HG03354 (cell line): ENCODE measurements at regions not wholly inside any gene's neighbourhood (a gene's known extent, or its start where the extent isn't known, plus 50 kb on each side); places are given as distances from the start of the nearest gene placed in this dataset.
"Not testable (repeated sequence)": the region's sequence is repeated elsewhere in the genome, so short reads cannot be mapped to it uniquely, and the experiment has no call there.

ENCODE experiments used
- ATAC-seq: cut with Tn5 transposase; IDR thresholded peaks from one replicate; pipeline ENCODE4 v1.9.1; 2021; ENCODE audit warnings: mild to moderate bottlenecking; ENCODE audit not compliant: unreplicated experiment, poor library complexity, severe bottlenecking

DNA sequence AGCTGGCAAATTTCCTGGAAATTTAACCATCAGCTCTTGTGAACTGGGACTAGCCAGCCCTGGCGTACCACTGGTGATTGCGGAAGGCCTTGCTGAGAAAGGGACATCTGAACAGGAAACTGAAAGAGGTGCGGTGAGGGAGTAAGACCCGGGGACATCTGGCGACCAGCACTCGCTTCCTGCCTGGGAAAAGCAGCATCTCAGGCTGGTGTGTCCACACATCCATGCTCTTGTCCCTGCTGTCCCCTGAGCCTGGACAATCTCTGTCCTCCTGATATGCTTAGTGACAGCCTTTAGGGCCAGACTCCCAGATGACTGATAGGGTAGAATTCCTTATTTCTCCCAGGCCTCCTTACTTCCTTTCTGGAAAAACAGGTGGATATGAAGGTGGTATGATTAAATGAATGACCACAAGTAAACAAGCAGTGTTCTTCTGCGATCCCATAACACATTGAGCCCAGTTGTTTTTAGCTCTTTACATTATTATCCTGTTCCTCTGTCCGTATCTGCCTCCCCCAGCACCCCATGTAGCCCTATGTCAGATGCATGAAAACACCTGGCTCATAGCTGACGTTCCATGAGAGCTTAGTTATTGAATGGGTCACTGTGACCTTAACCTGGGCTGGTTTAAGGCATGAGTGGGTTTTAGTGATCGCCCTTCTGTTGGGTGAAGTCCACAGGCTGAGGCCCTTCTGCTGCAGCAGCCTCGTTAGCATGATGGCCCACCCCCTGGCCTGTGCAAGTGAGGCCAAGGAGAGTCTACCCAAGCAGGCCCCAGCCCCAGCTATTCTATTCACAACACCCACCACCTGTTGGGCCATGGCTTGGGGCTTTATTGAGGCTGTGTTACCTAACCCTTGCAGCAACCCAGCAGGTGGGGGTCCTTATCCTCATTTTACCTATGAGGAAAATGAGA is 76.1 kb upstream of the GADD45A start:
- no peak for ATAC-seq

DNA sequence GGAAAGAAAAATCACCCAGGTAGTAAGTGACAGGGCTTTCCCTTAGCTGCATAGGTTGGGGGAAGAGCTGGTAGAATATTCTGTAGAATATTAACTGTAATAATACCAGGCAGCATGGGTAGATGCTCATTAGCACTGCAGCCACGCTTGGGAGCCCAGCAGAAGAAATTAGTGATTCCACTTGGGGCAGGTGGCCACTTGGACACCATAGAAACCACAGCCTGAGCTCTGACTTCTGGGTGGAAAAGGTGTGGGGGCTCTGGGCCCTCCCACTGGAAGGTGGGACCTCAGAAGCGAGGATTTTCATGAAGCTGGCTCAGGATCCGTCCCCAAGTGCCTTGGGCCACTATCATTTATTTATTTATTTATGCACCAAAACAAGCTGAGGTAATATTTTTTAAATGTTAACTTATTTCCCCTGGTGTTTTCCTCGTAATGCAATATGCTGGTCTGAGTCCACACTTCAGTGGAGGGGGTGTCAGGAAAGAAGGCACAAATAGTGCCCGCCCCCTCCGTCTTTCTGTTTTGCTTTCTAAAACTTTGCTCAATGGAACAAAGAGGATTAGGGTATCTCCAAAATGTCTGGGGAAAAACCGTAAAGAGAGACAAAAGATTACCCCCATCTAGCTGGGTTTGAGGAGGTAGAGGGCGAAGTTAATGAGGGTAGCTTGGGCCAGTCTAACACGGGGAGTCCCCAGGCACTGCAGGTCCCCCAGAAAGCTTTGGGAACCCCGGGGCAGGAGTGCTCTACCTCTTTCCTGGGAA is 75.2 kb upstream of the GADD45A start:
- no peak for ATAC-seq

DNA sequence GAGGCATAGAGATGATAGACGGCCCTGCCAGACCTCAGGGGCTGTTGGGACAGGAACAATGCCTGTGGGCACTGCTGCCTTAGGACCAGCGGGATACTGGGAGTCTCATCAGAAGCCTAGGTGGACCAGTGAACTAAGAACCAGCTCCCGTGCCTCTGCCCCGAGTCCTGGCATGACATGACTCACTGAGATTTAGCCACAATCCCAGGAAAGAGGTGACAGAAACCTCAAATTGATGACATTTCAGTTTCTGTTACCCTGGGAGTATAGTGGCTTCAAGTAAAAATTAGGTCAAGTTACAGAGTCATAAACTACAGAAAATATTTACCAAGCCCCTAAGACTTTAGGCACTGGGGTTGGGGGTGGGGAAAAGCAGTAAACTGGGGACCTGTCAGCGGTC is 74.6 kb upstream of the GADD45A start:
- ATAC-seq, result no peak

DNA sequence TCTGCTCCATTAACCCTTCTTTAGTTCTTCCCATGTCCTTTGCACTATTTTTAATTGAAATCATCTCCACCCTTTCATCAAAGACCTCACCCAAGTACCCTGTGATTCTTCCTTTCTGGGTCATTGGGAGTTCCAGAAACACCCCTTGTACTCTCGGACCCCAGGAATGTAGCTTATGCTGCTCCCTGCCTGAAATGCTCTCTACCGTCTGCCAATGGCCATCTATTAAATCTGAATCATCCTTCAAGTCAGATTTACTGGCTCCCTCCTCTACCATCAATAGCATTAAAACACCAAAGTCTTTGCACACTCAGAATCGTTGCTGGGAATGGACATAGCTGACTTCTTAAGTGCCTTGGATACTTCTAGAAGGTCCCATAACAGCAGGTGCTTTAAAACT is 73.2 kb upstream of the GADD45A start:
- no peak for ATAC-seq

DNA sequence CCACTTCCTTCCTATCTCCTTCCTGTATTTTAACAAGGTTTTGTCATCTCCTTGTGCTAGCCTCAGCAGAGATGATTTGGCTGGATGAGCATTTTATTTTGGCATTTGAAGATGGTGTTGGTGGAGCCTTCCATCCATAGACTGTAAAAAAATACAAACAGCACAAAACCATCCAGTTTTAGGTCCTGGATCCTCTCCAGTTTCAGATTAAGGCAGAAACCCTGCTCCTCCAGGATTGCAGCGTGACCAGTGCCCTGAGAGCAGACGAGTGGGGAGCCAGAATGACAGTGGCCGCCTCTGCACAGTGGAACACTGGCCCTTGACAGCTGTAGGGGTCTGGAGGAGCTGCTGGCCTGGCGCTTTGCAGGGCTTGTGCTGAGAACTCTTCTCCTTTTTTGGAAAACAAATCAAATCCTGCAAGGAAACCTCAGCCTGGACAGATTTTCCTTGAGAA is 72.2 kb upstream of the GADD45A start:
- no peak for ATAC-seq

DNA sequence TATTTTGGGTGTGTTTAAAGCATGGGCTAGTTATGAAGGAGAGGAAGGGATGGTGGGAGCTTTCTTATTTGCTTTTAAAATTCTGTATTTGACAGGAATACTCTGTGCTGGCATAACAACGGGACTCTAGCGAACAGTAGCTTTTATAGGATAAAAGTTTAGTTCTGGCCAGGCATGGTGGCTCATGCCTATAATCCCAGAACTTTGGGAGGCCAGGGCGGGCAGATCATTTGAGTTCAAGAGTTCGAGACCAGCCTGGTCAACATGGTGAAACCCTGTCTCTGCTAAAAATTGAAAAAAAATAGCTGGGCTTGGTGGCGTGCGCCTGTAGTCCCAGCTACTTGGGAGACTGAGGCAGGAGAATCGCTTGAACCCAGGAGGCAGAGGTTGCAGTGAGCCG is 71.5 kb upstream of the GADD45A start:
- not testable (repeated sequence) for ATAC-seq

DNA sequence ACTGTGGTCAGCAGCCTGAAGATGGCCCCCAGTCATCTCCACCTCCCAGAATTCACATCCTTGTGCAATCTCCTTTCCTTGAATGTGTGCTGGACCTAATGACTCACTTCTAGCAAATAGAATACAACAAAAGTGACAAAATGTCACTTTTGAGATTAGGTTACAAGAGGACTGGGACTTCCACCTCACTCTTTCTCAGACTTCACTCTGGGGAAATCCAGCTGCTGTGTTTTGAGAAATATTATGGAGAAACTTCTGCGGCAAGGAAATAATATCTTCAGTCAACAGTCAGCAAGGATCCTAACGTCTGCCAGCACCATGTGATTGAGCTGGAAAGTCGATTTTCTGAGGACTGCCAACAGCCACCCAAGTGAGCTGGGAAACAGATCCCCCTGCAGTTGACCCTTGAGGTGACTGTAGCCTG is 70.5 kb upstream of the GADD45A start:
- ATAC-seq, result no peak

DNA sequence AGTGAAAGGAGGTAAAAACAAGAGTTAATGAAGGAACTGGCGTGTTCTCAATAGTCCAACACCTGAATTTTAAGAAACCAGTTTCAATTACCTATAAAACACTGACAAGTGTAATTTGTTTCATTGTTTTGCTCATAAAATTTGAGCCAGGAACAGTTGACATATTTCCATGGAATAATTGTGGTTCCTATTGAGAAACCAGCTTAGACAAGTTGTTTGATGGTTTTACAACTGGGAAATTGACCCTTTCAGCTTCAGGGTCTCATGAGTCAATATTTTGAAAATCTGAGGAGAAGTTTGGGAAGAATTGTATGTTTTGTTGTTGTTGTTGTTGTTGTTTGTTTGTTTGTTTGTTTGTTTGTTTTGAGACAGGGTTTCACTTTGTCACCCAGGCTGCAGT is 69.1 kb upstream of the GADD45A start:
- ATAC-seq, result no peak

DNA sequence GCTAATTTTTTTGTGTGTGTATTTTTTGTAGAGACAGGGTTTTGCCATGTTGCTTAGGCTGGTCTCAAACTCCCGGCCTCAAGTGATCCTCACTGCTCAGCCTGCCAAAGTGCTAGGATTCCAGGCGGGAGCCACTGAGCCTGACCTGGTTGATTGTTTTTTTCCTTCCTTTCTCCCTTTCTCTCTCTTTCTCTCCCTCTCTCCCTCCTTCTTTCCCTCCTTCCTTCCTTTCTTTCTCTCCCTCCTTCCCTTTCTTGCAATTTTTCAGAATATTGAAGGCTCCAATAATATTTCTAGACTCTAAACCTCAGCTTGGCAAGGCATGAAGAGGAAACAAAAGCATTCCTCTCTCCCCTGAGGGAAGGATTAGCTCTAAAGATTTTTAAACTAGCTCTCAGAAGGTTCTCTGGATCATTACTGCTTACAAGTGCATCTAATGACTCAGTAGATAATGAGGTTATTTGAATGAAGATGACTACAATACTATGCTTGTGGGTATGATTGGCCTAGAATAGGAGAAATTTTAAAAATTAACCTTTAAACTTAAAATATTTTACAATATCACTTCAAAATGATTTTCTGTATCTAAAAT is 68.5 kb upstream of the GADD45A start:
- no peak for ATAC-seq

DNA sequence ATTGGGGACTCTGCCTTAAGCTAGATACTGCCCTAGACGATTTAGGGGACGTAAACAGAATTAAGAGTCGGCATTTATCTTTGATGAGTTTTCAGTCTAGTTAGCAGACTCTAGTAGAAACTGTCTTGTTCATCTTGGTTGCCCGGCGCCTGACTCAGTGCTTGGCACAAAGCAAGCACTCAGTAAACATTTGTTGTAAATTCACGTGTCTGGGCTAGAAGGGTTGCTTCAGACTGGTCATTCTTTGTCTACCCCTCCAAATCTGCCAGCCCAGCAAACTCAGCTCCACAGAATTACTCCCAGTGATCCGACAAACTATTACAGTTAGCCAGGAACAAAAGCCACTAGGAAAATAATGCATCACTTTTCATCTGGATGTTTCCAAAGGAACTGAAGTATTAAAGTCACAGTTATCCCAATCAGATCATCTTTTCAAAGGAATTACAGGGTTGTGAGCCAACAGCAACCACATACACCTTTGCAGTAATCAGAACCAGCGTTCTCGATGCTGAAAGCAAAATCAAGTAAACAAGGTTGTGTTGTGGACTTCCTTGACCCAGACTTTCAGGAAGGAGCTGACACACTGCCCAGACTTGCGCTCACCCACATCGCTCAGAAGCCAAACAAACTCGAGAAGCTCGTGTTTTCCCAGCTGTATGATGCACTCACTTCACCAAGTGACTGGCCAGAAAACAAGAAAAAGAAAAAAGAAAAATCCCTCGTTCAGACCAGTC is 66.5 kb upstream of the GADD45A start:
- no peak for ATAC-seq

DNA sequence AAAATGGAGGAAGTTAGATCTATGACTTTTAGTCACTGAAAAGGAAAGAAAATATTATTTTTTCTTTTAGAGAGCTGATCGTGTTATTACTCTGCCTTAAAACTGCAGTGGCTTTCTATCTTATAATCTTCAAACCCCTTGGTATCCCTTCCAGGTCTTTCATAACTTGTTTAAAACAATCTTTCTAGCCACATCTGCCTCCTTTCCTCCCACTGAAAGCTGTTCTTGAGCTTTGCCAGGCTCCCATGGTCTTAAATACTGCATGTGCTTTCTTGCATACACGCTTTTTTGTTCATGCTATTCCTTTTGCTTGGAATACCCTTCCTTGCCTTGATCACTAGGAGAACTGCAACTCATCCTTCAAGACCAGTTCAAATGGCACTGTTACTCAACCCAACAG is 65.9 kb upstream of the GADD45A start:
- no peak for ATAC-seq

DNA sequence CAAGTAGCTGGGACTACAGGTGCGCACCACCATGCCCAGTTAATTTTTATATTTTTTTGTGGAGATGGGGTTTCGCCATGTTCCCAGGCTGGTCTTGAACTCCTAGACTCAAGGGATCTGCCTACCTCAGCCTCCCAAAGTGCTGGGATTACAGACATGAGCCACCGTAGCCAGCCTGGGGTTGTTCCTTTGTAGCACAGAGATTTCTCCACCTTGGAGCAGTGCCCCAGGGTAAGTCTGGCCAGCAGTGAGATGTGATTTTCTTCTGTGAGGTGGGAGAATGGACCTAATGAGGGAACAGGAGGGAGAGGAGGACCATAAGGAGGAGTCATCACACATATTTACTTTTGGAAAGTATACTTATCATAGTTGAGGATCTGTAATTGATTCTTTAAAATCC is 61.1 kb upstream of the GADD45A start:
- ATAC-seq, result no peak

DNA sequence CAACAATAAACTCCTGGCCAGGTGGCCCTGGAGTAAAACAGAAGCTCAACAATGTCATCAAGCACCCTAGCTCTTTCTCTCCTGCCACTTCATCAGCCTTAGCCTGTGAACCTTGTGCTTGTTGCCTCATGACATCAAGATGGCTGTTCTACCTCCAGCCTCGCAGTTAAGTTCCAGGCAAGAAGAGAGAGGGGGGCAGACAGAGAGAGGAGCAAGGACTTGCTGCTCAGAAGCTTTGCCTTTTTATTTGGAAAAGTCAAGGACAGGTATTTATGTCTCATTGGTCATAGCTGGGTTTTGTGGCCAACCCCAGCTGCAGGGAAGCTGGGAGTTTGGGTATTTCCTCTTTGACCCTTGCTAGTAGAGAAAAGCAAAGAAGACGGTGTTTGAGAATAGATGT is 60.3 kb upstream of the GADD45A start:
- no peak for ATAC-seq

DNA sequence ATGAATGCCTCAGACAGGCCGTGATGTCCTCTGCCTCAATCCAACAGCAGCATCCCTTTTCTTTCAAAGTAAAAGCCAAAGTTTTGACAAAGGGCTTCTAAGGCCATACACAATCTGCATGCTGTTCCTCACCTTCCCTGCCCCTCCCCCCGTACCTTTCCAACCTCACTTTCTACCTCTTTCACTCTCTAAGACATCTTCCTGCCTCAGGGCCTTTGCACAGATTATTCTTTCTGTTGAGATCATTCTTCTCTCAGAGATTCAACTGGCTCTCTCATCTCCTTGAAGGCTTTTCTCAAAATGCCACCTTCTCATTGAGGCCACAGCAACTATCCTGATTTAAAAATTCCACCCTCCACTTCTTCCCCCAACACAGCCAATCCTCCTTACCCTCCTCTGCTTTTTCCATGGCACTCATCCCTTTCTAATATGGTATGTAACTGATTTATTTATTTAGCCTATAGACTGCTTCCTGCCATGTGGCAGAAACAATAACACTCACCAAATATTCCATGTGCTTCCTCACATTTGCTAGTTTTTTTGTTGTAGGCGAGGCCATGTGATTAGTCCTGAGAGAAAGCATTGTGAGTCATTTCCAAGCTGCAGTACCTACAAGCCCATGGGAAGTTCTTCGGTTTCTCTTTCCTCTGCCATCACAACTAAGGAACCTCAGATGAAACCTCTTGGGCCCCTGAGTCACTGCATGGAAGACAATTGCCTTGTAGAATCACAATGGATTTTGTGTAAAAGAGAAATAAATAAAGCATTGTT is 58.7 kb upstream of the GADD45A start:
- ATAC-seq, result no peak

DNA sequence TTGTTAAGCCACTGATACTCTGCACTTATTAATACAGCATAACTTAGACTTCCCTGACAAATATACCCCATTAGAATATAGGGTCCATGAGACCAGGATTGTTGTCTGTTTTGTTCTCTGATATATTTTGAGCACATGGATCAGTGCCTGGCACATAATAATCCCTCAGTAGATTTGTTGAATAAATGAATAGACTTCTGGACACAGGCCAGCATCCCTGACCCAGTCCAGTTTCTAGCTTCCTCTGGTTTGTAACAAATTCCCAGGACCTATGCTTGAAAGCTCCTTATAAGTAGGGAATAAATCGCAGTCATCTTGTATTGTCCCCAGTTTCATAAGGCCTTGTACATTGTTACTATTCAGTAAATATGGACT is 58.2 kb upstream of the GADD45A start:
- ATAC-seq, result no peak

DNA sequence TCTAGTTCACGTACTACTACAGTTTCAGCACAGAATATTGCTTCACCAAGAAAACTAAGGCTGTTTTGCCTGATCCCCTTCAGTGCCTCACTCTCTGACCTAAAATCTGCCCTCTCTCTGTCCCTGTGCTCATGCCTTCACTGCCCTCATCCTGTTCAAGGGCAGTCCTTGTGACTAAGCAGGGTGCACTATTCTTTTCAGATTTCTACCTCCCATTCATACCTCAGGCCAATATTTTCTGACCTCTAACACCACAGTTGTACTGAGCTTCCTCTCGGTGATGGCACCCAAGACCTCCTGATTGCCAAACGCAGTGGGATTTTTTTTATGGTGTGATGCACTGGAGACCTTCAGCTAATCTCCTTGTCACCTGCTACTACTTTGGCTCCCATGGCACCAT is 57.7 kb upstream of the GADD45A start:
- ATAC-seq, result no peak

DNA sequence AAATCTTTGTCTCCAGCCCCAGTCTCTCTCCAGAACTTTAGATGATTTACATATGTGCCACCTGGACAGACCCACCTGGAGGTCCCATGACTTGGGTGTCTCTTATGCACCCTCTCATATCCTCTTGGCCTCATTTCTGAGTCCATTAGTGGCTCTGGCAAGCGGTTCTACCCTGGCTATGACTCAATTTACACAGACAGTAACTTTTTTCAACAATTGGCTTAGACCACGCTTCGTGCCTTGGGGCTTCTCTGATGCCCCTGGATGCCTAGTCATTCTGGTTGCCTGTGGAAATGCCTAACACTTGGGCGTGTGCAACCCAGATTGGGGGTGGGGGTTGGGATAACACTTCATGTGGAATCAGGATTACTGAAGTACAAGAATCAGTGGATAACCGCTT is 57.1 kb upstream of the GADD45A start:
- no peak for ATAC-seq

DNA sequence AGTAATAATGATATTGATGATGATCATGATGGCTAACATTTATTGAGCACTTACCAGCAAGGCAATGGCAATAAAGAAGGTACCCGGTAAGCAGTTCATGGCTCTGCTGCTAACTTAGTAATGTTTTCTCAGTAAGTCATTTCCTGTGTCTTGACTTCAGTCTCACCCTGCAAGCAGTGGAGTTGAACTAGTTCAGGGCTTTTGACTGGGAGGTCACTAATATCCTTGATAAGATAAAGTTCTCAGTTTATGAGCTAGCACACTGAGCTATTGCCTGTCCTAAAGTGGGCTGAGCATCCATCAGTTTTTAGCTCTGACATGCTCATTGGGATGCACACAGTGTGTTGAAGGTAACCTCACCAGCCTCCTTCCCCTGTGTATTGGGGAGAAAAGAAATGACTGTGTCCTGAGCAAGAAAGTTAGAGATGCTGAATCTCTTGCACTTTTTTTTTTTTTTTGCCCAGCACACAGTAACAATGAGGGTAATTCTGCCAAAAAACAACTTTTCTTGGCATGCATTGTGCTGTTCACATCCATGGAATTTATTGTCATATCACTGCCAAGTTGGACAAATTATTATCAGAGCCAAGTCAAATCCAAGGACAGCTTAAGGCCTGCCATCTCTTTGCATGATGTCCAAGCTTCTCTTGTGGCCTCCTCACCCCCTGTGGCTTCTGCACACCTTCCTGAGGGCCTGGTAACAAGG is 55.5 kb upstream of the GADD45A start:
- no peak for ATAC-seq
